Lower leg skin (tissue), 3 donors: ENCODE measurements at regions not wholly inside any gene's neighbourhood (a gene's known extent, or its start where the extent isn't known, plus 50 kb on each side); places are given as distances from the start of the nearest gene placed in this dataset.
"Not testable (repeated sequence)": the region's sequence is repeated elsewhere in the genome, so short reads cannot be mapped to it uniquely, and the experiment has no call there.

Source experiments
- POLR2A ChIP-seq, 2 donors: fragments of 450-650 bp; IDR thresholded peaks; one replicate each; pipeline ENCODE4 v1.6.1; 2016 to 2017; ENCODE audit warnings: antibody characterized with exemption in 2 of 2, mild to moderate bottlenecking in 1 of 2, moderate library complexity in 1 of 2
- TF ChIP-seq, protein P1 (sequence below), 3 donors: fragments of 450-650 bp; IDR thresholded peaks; one replicate each; pipeline ENCODE4 v1.5.1; 2016; ENCODE audit warnings: antibody characterized with exemption in 3 of 3, mild to moderate bottlenecking in 3 of 3, moderate library complexity in 2 of 3

- TF ChIP-seq, protein P1, sequence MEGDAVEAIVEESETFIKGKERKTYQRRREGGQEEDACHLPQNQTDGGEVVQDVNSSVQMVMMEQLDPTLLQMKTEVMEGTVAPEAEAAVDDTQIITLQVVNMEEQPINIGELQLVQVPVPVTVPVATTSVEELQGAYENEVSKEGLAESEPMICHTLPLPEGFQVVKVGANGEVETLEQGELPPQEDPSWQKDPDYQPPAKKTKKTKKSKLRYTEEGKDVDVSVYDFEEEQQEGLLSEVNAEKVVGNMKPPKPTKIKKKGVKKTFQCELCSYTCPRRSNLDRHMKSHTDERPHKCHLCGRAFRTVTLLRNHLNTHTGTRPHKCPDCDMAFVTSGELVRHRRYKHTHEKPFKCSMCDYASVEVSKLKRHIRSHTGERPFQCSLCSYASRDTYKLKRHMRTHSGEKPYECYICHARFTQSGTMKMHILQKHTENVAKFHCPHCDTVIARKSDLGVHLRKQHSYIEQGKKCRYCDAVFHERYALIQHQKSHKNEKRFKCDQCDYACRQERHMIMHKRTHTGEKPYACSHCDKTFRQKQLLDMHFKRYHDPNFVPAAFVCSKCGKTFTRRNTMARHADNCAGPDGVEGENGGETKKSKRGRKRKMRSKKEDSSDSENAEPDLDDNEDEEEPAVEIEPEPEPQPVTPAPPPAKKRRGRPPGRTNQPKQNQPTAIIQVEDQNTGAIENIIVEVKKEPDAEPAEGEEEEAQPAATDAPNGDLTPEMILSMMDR (IDR thresholded peaks at IDR 0.05) = not testable (repeated sequence)
- TF ChIP-seq POLR2A (IDR thresholded peaks at IDR 0.05) = not testable (repeated sequence)
Observed at GRCh38 chr1:222906271-222906739, 91.5 kb downstream of the DISP1 start.
